ENCODE measurements at regions not wholly inside any gene's neighbourhood (a gene's known extent, or its start where the extent isn't known, plus 50 kb on each side); places are given as distances from the start of the nearest gene placed in this dataset.

- H3K27me3 ChIP-seq: no peaks in the 10 kb centered on the region
- ATAC-seq (no peak), DNase-seq (no peak)
- TF ChIP-seq CTCF (IDR thresholded peaks at IDR 0.05): no peak
- TF ChIP-seq POLR2A (IDR thresholded peaks at IDR 0.05): no peak
- H3K27ac ChIP-seq: no peak overlapping the region
- intact Hi-C loops (cut with DNase I): no loop called here
- no peak overlapping the region for H3K4me3 ChIP-seq
- WGBS (ENCODE audit: insufficient coverage, low coverage, low lambda C conversion rate, missing lambda C conversion rate): 0% methylated on average over 1 of the region's 1 CpG
- no peaks in the 10 kb centered on the region for H3K36me3 ChIP-seq
- H3K4me1 ChIP-seq: no peaks in the 10 kb centered on the region
- no peaks in the 10 kb centered on the region for H3K9me3 ChIP-seq
Observed at GRCh38 chr2:36074008-36074407, 281.6 kb upstream of the CRIM1 start.

GRCh38 chr2:36071698-36072097 lies 283.9 kb upstream of the CRIM1 start:
- TF ChIP-seq POLR2A (IDR thresholded peaks at IDR 0.05): no peak
- TF ChIP-seq CTCF (IDR thresholded peaks at IDR 0.05): no peak
- ATAC-seq (no peak), DNase-seq (no peak)
- intact Hi-C loops (cut with DNase I): no loop called here
- Histone ChIP-seq H3K4me1 (no peaks in the 10 kb centered on the region), H3K36me3 (no peaks in the 10 kb centered on the region), H3K27ac (no peak overlapping the region), H3K27me3 (no peaks in the 10 kb centered on the region), H3K4me3 (no peak overlapping the region), H3K9me3 (no peaks in the 10 kb centered on the region)
- 90% methylated on average over 1 of the region's 1 CpG for WGBS (ENCODE audit: insufficient coverage, low coverage, low lambda C conversion rate, missing lambda C conversion rate)

- Histone ChIP-seq H3K9me3 (no peaks in the 10 kb centered on the region), H3K27ac (no peak overlapping the region), H3K36me3 (no peaks in the 10 kb centered on the region), H3K27me3 (no peaks in the 10 kb centered on the region), H3K4me3 (no peak overlapping the region), H3K4me1 (no peaks in the 10 kb centered on the region)
- WGBS (ENCODE audit: insufficient coverage, low coverage, low lambda C conversion rate, missing lambda C conversion rate): 27% methylated on average over 3 of the region's 3 CpGs
- DNase-seq: no peak
- ATAC-seq: no peak
- TF ChIP-seq CTCF (IDR thresholded peaks at IDR 0.05): no peak
- TF ChIP-seq POLR2A (IDR thresholded peaks at IDR 0.05): no peak
- intact Hi-C loops (cut with DNase I): no loop called here
Observed at GRCh38 chr2:36069074-36069473, 286.5 kb upstream of the CRIM1 start.

- intact Hi-C loops (cut with DNase I): no loop called here
- Histone ChIP-seq H3K27ac (no peak overlapping the region), H3K4me3 (no peak overlapping the region), H3K4me1 (no peaks in the 10 kb centered on the region), H3K36me3 (no peaks in the 10 kb centered on the region), H3K9me3 (no peaks in the 10 kb centered on the region), H3K27me3 (no peaks in the 10 kb centered on the region)
- TF ChIP-seq POLR2A (IDR thresholded peaks at IDR 0.05): no peak
- no peak for TF ChIP-seq CTCF (IDR thresholded peaks at IDR 0.05)
- no peak for ATAC-seq
- no peak for DNase-seq
Observed at GRCh38 chr2:36068086-36068485, 287.5 kb upstream of the CRIM1 start.

- TF ChIP-seq POLR2A (IDR thresholded peaks at IDR 0.05) (no peak), CTCF (IDR thresholded peaks at IDR 0.05) (no peak)
- 35% methylated on average over 4 of the region's 4 CpGs for WGBS (ENCODE audit: insufficient coverage, low coverage, low lambda C conversion rate, missing lambda C conversion rate)
- no peaks in the 10 kb centered on the region for H3K9me3 ChIP-seq
- no peaks in the 10 kb centered on the region for H3K36me3 ChIP-seq
- DNase-seq (no peak), ATAC-seq (no peak)
- no peaks in the 10 kb centered on the region for H3K4me1 ChIP-seq
- H3K27me3 ChIP-seq: no peaks in the 10 kb centered on the region
- no peak overlapping the region for H3K27ac ChIP-seq
- intact Hi-C loops (cut with DNase I): no loop called here
- H3K4me3 ChIP-seq: no peak overlapping the region
Observed at GRCh38 chr2:36060133-36060532, 295.4 kb upstream of the CRIM1 start.

All from right lobe of liver (tissue), 6 donors.